H9 (cell line): ENCODE measurements at regions not wholly inside any gene's neighbourhood (a gene's known extent, or its start where the extent isn't known, plus 50 kb on each side); places are given as distances from the start of the nearest gene placed in this dataset.

Experiments
- DNase-seq: peaks from one replicate; pipeline ENCODE4 v3.0.0-alpha.2; 2017
- H2AFZ ChIP-seq: one replicate; pipeline ENCODE4 v1.6.1; 2013; ENCODE audit warnings: mild to moderate bottlenecking, low read length, control low read depth, moderate library complexity
- H2AK5ac ChIP-seq: 2 replicates; pipeline ENCODE4 v1.6.1; 2013; ENCODE audit warnings: low read length, control low read depth, mixed read lengths; ENCODE audit not compliant: insufficient read length
- H2BK120ac ChIP-seq: one replicate; pipeline ENCODE4 v1.6.1; 2013; ENCODE audit warnings: low read depth, mild to moderate bottlenecking, low read length, control low read depth, inconsistent platforms; ENCODE audit not compliant: poor library complexity, severe bottlenecking
- H2BK12ac ChIP-seq: 2 replicates; pipeline ENCODE4 v1.6.1; 2013; ENCODE audit warnings: low read length, control low read depth, mixed read lengths, low read depth; ENCODE audit not compliant: insufficient read length
- H2BK15ac ChIP-seq: 2 replicates; pipeline ENCODE4 v1.6.1; 2013; ENCODE audit warnings: low read depth, low read length, control low read depth
- H2BK20ac ChIP-seq: one replicate; pipeline ENCODE4 v1.6.1; 2013; ENCODE audit warnings: low read depth, mild to moderate bottlenecking, low read length, control low read depth, inconsistent platforms; ENCODE audit not compliant: poor library complexity, severe bottlenecking
- H2BK5ac ChIP-seq: 2 replicates; pipeline ENCODE4 v1.6.1; 2013; ENCODE audit warnings: low read length, control low read depth, mixed read lengths; ENCODE audit not compliant: insufficient read length
- H3K14ac ChIP-seq: 2 replicates; pipeline ENCODE4 v1.6.1; 2013; ENCODE audit warnings: low read length, control low read depth; ENCODE audit not compliant: insufficient read depth
- H3K18ac ChIP-seq: 2 replicates; pipeline ENCODE4 v1.6.1; 2013; ENCODE audit warnings: low read depth, mild to moderate bottlenecking, mixed read lengths, low read length, control low read depth; ENCODE audit not compliant: insufficient read length
- H3K23ac ChIP-seq: 2 replicates; pipeline ENCODE4 v1.6.1; 2013; ENCODE audit warnings: low read length, control low read depth, mixed read lengths, low read depth; ENCODE audit not compliant: insufficient read length
- H3K23me2 ChIP-seq: 2 replicates; pipeline ENCODE4 v1.6.1; 2013; ENCODE audit warnings: low read depth, mild to moderate bottlenecking, mixed read lengths, low read length, control low read depth; ENCODE audit not compliant: insufficient read length, poor library complexity, severe bottlenecking
- H3K27ac ChIP-seq: 2 replicates; pipeline ENCODE4 v1.5.1; 2013; ENCODE audit warnings: low read length, control low read depth, mixed read lengths, low read depth; ENCODE audit not compliant: insufficient read length
- H3K27me3 ChIP-seq: 2 replicates; pipeline ENCODE4 v1.6.1; 2013; ENCODE audit warnings: low read length, control low read depth, inconsistent platforms; ENCODE audit not compliant: insufficient read depth
- H3K4ac ChIP-seq: 2 replicates; pipeline ENCODE4 v1.6.1; 2013; ENCODE audit warnings: low read depth, mild to moderate bottlenecking, control low read depth, inconsistent platforms, low read length, moderate library complexity
- H3K4me1 ChIP-seq: 2 replicates; pipeline ENCODE4 v1.6.1; 2013; ENCODE audit warnings: low read length, control low read depth, inconsistent platforms; ENCODE audit not compliant: insufficient read depth
- H3K4me2 ChIP-seq: 2 replicates; pipeline ENCODE4 v1.6.1; 2013; ENCODE audit warnings: low read length, control low read depth, mixed read lengths; ENCODE audit not compliant: insufficient read length, insufficient read depth
- H3K56ac ChIP-seq: 2 replicates; pipeline ENCODE4 v1.6.1; 2013; ENCODE audit warnings: low read depth, mild to moderate bottlenecking, mixed read lengths, low read length, control low read depth; ENCODE audit not compliant: insufficient read length
- H3K79me1 ChIP-seq: 2 replicates; pipeline ENCODE4 v1.6.1; 2013; ENCODE audit warnings: low read depth, mild to moderate bottlenecking, moderate library complexity, low read length, control low read depth, inconsistent platforms; ENCODE audit not compliant: insufficient read depth, poor library complexity, severe bottlenecking
- H3K79me2 ChIP-seq: 2 replicates; pipeline ENCODE4 v1.6.1; 2013; ENCODE audit warnings: low read length, control low read depth, inconsistent platforms; ENCODE audit not compliant: insufficient read depth
- H3K9ac ChIP-seq: 2 replicates; pipeline ENCODE4 v1.6.1; 2013; ENCODE audit warnings: low read length, control low read depth, mixed read lengths; ENCODE audit not compliant: insufficient read length; ENCODE audit errors: extremely low read depth
- H3K9me3 ChIP-seq: one replicate; pipeline ENCODE4 v1.6.1; 2013; ENCODE audit warnings: low read depth, low read length, inconsistent platforms; ENCODE audit not compliant: control insufficient read depth
- H3T11ph ChIP-seq: one replicate; pipeline ENCODE4 v1.6.1; 2013; ENCODE audit warnings: mild to moderate bottlenecking, low read length, control low read depth, inconsistent platforms
- H4K20me1 ChIP-seq: one replicate; pipeline ENCODE4 v1.6.1; 2013; ENCODE audit not compliant: control insufficient read depth, insufficient read length, insufficient read depth
- H4K5ac ChIP-seq: 2 replicates; pipeline ENCODE4 v1.6.1; 2013; ENCODE audit warnings: low read depth, mild to moderate bottlenecking, mixed read lengths, low read length, control low read depth; ENCODE audit not compliant: insufficient read length
- H4K8ac ChIP-seq: replicated peaks from 2 replicates; pipeline ENCODE4 v1.6.1; 2013; ENCODE audit warnings: low read length, control low read depth, mixed read lengths, low read depth; ENCODE audit not compliant: insufficient read length
- H4K91ac ChIP-seq: 2 replicates; pipeline ENCODE4 v1.6.1; 2013; ENCODE audit warnings: low read depth, mild to moderate bottlenecking, moderate library complexity, mixed read lengths, low read length, control low read depth; ENCODE audit not compliant: insufficient read length
- H3K27ac Mint-ChIP-seq, 3 experiments: 2 replicates in 2 of 3; 3 replicates in 1 of 3; pipeline ENCODE4 v1.8.0; 2020 to 2021; ENCODE audit warnings: mixed read lengths in 3 of 3, mild to moderate bottlenecking in 1 of 3, moderate library complexity in 1 of 3
- H3K27me3 Mint-ChIP-seq: 2 replicates; pipeline ENCODE4 v1.8.0; 2021; ENCODE audit warnings: low read depth, mild to moderate bottlenecking, moderate library complexity, mixed read lengths
- H3K36me3 Mint-ChIP-seq, 3 experiments: 2 replicates in 2 of 3; 3 replicates in 1 of 3; pipeline ENCODE4 v1.8.0; 2020 to 2021; ENCODE audit warnings: low read depth in 3 of 3, mixed read lengths in 3 of 3; ENCODE audit not compliant: insufficient read depth in 1 of 3
- H3K4me1 Mint-ChIP-seq, 2 experiments: 2 replicates each; pipeline ENCODE4 v1.8.0; 2020; ENCODE audit warnings: mixed read lengths in 2 of 2
- H3K4me3 Mint-ChIP-seq, 2 experiments: 2 replicates in 1 of 2; 3 replicates in 1 of 2; pipeline ENCODE4 v1.8.0; 2020 to 2021; ENCODE audit warnings: mild to moderate bottlenecking in 2 of 2, mixed read lengths in 2 of 2, moderate library complexity in 1 of 2
- H3K9me3 Mint-ChIP-seq, 2 experiments: 2 replicates in 1 of 2; 3 replicates in 1 of 2; pipeline ENCODE4 v1.8.0; 2020; ENCODE audit warnings: mild to moderate bottlenecking in 2 of 2, mixed read lengths in 2 of 2, moderate library complexity in 1 of 2
- WGBS: extraction: QIAGEN DNeasy Blood & Tissue Kit; methylation state at CpG from one replicate; pipeline ENCODE4 v1.1.7; 2013; ENCODE audit warnings: missing lambda C conversion rate, low lambda C conversion rate, mixed read lengths; ENCODE audit not compliant: insufficient read length; ENCODE audit errors: extremely low coverage; 5-methylcytosine and 5-hydroxymethylcytosine counted together
- TF ChIP-seq, protein P1 (sequence below): fragments of 200-600 bp; sonication (generic); conservative IDR thresholded peaks from 3 replicates; pipeline ENCODE4 v1.8.0; 2021; ENCODE audit warnings: antibody characterized with exemption, mild to moderate bottlenecking

- no CpG with 5 or more reads among the region's 3 CpGs for whole genome bisulfite sequencing
- no peak overlapping the region for H2AFZ ChIP-seq
Observed at GRCh38 chr15:95742256-95742655, 588.2 kb upstream of the NR2F2 start.

More at GRCh38 chr15:95742256-95742655, 588.2 kb upstream of the NR2F2 start:
- no peaks in the 10 kb centered on the region for H3K4me1 Mint-ChIP-seq
- Histone ChIP-seq H3K4me1 (no peaks in the 10 kb centered on the region), H3K9me3 (no peaks in the 10 kb centered on the region), H3K79me2 (no peaks in the 10 kb centered on the region), H3K14ac (no peak overlapping the region), H3K27me3 (no peaks in the 10 kb centered on the region), H4K91ac (no peak overlapping the region), H3K9ac (no peak overlapping the region), H3K79me1 (no peaks in the 10 kb centered on the region), H3K18ac (no peak overlapping the region), H3T11ph (no peak overlapping the region), H4K8ac (no peak overlapping the region), H2BK5ac (no peak overlapping the region), H4K5ac (no peak overlapping the region), H2BK15ac (no peak overlapping the region), H3K56ac (no peak overlapping the region), H3K27ac (no peak overlapping the region), H2AK5ac (no peak overlapping the region), H2BK12ac (no peak overlapping the region), H3K4ac (no peak overlapping the region), H4K20me1 (no peaks in the 10 kb centered on the region), H3K23me2 (no peaks in the 10 kb centered on the region), H3K23ac (no peak overlapping the region), H2BK20ac (no peak overlapping the region), H3K4me2 (no peak overlapping the region), H2BK120ac (no peak overlapping the region)
- no peak overlapping the region for H3K27ac Mint-ChIP-seq
- H3K9me3 Mint-ChIP-seq = no peaks in the 10 kb centered on the region
- TF ChIP-seq, protein P1, sequence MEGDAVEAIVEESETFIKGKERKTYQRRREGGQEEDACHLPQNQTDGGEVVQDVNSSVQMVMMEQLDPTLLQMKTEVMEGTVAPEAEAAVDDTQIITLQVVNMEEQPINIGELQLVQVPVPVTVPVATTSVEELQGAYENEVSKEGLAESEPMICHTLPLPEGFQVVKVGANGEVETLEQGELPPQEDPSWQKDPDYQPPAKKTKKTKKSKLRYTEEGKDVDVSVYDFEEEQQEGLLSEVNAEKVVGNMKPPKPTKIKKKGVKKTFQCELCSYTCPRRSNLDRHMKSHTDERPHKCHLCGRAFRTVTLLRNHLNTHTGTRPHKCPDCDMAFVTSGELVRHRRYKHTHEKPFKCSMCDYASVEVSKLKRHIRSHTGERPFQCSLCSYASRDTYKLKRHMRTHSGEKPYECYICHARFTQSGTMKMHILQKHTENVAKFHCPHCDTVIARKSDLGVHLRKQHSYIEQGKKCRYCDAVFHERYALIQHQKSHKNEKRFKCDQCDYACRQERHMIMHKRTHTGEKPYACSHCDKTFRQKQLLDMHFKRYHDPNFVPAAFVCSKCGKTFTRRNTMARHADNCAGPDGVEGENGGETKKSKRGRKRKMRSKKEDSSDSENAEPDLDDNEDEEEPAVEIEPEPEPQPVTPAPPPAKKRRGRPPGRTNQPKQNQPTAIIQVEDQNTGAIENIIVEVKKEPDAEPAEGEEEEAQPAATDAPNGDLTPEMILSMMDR = no peak
- H3K36me3 Mint-ChIP-seq = no peaks in the 10 kb centered on the region
- no peak for DNase-seq
- peaks cover 1% of the 10 kb centered on the region; the same call in 1 of the 2 replicates for H3K27me3 Mint-ChIP-seq
- H3K4me3 Mint-ChIP-seq = no peak overlapping the region
